ENCODE measurements at regions not wholly inside any gene's neighbourhood (a gene's known extent, or its start where the extent isn't known, plus 50 kb on each side); places are given as distances from the start of the nearest gene placed in this dataset.

DNA sequence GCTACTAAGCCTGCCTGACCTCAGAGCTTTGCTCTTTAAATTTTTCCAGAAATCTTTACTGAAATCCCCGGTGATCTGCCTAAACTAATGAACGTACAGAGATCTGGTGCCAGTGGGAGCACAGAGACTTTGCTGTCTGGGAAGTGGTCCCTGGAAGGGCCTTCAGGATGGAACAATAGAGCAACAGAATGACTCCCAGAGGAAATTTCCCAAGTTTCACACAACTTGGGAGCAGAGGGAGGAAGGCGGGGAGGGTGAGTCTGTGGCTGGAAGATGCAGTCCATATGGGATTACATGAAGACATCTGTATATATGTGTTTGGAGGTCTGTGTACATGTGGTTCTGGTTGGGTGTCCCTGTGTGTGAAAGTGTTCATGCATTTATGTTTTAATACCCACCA is 638.3 kb downstream of the CCDC171 start:
- Histone ChIP-seq H3K9ac (ENCODE audit: extremely low read depth, insufficient read length, low read length) (no peak overlapping the region), H3T11ph (ENCODE audit: low read length) (no peak overlapping the region), H3K56ac (ENCODE audit: insufficient read length, low read depth, low read length) (no peak overlapping the region), H3K27ac (ENCODE audit: insufficient read length, low read depth, low read length) (no peak overlapping the region), H3K23ac (ENCODE audit: insufficient read length, low read depth, low read length) (no peak overlapping the region), H3K79me1 (ENCODE audit: insufficient read depth, low read depth, low read length, poor library complexity, severe bottlenecking) (no peaks in the 10 kb centered on the region), H2BK5ac (ENCODE audit: insufficient read length, low read length) (no peak overlapping the region), H4K8ac (replicated peaks; ENCODE audit: insufficient read length, low read depth, low read length) (no peak overlapping the region), H3K27me3 (ENCODE audit: insufficient read depth, low read length) (peaks cover 2% of the 10 kb centered on the region; the same call in 1 of the 2 replicates), H3K18ac (ENCODE audit: insufficient read length, low read depth, low read length) (no peak overlapping the region), H3K79me2 (ENCODE audit: insufficient read depth, low read length) (no peaks in the 10 kb centered on the region), H2AK5ac (ENCODE audit: insufficient read length, low read length) (no peak overlapping the region), H3K4me1 (ENCODE audit: insufficient read depth, low read length) (no peaks in the 10 kb centered on the region; the same call in 1 of the 2 replicates), H3K4me2 (ENCODE audit: insufficient read depth, insufficient read length, low read length) (no peak overlapping the region), H2BK120ac (ENCODE audit: low read depth, low read length, poor library complexity, severe bottlenecking) (no peak overlapping the region), H2BK20ac (ENCODE audit: low read depth, low read length, poor library complexity, severe bottlenecking) (no peak overlapping the region), H2BK12ac (ENCODE audit: insufficient read length, low read depth, low read length) (no peak overlapping the region), H3K23me2 (ENCODE audit: insufficient read length, low read depth, low read length, poor library complexity, severe bottlenecking) (no peaks in the 10 kb centered on the region), H3K9me3 (ENCODE audit: control insufficient read depth, low read depth, low read length) (no peaks in the 10 kb centered on the region), H4K91ac (ENCODE audit: insufficient read length, low read depth, low read length) (no peak overlapping the region), H3K14ac (ENCODE audit: insufficient read depth, low read length) (no peak overlapping the region), H4K5ac (ENCODE audit: insufficient read length, low read depth, low read length) (no peak overlapping the region), H2AFZ (ENCODE audit: low read length) (no peak overlapping the region), H3K4ac (ENCODE audit: low read depth, low read length) (no peak overlapping the region), H2BK15ac (ENCODE audit: low read depth, low read length) (no peak overlapping the region), H4K20me1 (ENCODE audit: control insufficient read depth, insufficient read depth, insufficient read length) (no peaks in the 10 kb centered on the region)
- no peak overlapping the region; a peak in 1 of 7 replicates for H3K27ac Mint-ChIP-seq
- DNase-seq, result no peak
- H3K4me3 Mint-ChIP-seq, result no peak overlapping the region
- peaks cover 0 to 12% (median 2%) of the 10 kb centered on the region in 3 experiments; a peak in 5 of 7 replicates for H3K36me3 Mint-ChIP-seq (ENCODE audit: insufficient read depth in 1 of 3, low read depth in 3 of 3)
- H3K4me1 Mint-ChIP-seq, result peaks cover 18% of the 10 kb centered on the region in 2 experiments
- peaks cover 12% of the 10 kb centered on the region in 2 experiments for H3K9me3 Mint-ChIP-seq
- TF ChIP-seq, protein P1, sequence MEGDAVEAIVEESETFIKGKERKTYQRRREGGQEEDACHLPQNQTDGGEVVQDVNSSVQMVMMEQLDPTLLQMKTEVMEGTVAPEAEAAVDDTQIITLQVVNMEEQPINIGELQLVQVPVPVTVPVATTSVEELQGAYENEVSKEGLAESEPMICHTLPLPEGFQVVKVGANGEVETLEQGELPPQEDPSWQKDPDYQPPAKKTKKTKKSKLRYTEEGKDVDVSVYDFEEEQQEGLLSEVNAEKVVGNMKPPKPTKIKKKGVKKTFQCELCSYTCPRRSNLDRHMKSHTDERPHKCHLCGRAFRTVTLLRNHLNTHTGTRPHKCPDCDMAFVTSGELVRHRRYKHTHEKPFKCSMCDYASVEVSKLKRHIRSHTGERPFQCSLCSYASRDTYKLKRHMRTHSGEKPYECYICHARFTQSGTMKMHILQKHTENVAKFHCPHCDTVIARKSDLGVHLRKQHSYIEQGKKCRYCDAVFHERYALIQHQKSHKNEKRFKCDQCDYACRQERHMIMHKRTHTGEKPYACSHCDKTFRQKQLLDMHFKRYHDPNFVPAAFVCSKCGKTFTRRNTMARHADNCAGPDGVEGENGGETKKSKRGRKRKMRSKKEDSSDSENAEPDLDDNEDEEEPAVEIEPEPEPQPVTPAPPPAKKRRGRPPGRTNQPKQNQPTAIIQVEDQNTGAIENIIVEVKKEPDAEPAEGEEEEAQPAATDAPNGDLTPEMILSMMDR (conservative IDR thresholded peaks at IDR 0.05), result no peak
- no CpG with 5 or more reads among the region's 3 CpGs for WGBS (ENCODE audit: extremely low coverage, insufficient read length, low lambda C conversion rate)
- H3K27me3 Mint-ChIP-seq (ENCODE audit: low read depth), result no peaks in the 10 kb centered on the region
